ENCODE measurements at regions not wholly inside any gene's neighbourhood (a gene's known extent, or its start where the extent isn't known, plus 50 kb on each side); places are given as distances from the start of the nearest gene placed in this dataset.
"Not testable (repeated sequence)": the region's sequence is repeated elsewhere in the genome, so short reads cannot be mapped to it uniquely, and the experiment has no call there.

DNA sequence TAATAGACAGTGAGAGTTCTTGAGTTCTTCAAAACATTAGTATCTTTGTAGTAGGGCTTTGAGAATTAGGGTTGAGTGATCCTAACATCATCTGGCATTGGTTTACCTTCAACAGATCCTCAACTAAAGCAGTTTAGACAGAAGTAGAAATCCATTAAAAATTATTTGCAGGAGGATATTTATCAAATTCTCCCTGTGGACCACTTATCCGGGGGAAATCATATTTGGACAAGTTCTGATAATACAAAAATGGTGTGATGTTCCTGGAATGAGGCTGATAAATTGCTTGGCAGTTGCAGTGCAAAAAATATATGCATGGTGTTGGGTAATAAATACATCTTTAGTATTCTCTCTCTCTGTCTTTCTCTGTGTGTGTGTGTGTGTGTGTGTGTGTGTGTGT, 115.1 kb upstream of the CHODL start:
- intact Hi-C loops (cut with micrococcal nuclease) = no loop called here
- no peak for ATAC-seq
- Mint-ChIP-seq H3K4me1 (no peaks in the 10 kb centered on the region), H3K36me3 (no peaks in the 10 kb centered on the region), H3K27ac (no peak overlapping the region), H3K27me3 (no peaks in the 10 kb centered on the region), H3K4me3 (no peak overlapping the region), H3K9me3 (peaks cover 0 to 8% (median 2%) of the 10 kb centered on the region in 11 donors)
- CTCF ChIA-PET = no interaction called here
- Histone ChIP-seq H3K4me3 (ENCODE audit: low read length) (no peak overlapping the region), H3K27ac (ENCODE audit: low read depth, low read length) (no peak overlapping the region), H3K9me3 (ENCODE audit: control insufficient read depth in 2 of 3, low read length in 3 of 3) (no peaks in the 10 kb centered on the region), H3K27me3 (ENCODE audit: control insufficient read depth in 2 of 2, insufficient read depth in 2 of 2, low read length in 2 of 2) (no peaks in the 10 kb centered on the region), H3K36me3 (ENCODE audit: control insufficient read depth in 2 of 3, insufficient read depth in 3 of 3, low read length in 3 of 3) (no peaks in the 10 kb centered on the region), H3K4me1 (ENCODE audit: control insufficient read depth in 2 of 2, insufficient read depth in 2 of 2, low read length in 2 of 2) (no peaks in the 10 kb centered on the region)
- POLR2A ChIA-PET = no interaction called here
- no peak for DNase-seq

DNA sequence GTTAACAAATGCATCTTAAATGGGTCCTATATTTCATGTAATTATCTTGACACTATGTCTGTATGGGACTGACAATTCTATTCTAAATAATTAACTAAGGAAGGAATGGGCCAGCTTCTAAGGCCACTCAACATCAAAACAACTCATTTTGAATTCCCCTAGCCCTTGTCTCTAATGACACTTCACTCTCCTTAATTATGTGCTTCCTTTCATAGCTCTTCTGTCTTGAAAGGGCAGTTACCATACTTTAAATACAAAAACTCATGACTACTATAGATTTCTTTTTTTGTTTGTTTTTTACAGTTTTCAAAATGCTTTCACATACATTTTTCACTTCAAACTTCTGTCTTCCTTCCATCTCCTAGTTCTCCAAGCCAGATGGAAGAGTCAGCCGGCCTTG, 126.1 kb upstream of the CHODL start:
- no peak for DNase-seq
- no peak overlapping the region for H3K4me3 ChIP-seq (ENCODE audit: low read length)
- no peaks in the 10 kb centered on the region for H3K36me3 ChIP-seq (ENCODE audit: control insufficient read depth in 2 of 3, insufficient read depth in 3 of 3, low read length in 3 of 3)
- no peaks in the 10 kb centered on the region for H3K9me3 ChIP-seq (ENCODE audit: control insufficient read depth in 2 of 3, low read length in 3 of 3)
- Mint-ChIP-seq H3K27me3 (no peaks in the 10 kb centered on the region), H3K36me3 (no peaks in the 10 kb centered on the region), H3K27ac (no peak overlapping the region), H3K4me1 (no peaks in the 10 kb centered on the region), H3K4me3 (no peak overlapping the region), H3K9me3 (peaks cover 0 to 11% (median 2%) of the 10 kb centered on the region in 11 donors)
- H3K27me3 ChIP-seq (ENCODE audit: control insufficient read depth in 2 of 2, insufficient read depth in 2 of 2, low read length in 2 of 2) = no peaks in the 10 kb centered on the region
- ChIA-PET CTCF (no interaction called here), POLR2A (no interaction called here)
- H3K27ac ChIP-seq (ENCODE audit: low read depth, low read length) = no peak overlapping the region
- no peaks in the 10 kb centered on the region for H3K4me1 ChIP-seq (ENCODE audit: control insufficient read depth in 2 of 2, insufficient read depth in 2 of 2, low read length in 2 of 2)
- ATAC-seq = no peak
- intact Hi-C loops (cut with micrococcal nuclease) = no loop called here

DNA sequence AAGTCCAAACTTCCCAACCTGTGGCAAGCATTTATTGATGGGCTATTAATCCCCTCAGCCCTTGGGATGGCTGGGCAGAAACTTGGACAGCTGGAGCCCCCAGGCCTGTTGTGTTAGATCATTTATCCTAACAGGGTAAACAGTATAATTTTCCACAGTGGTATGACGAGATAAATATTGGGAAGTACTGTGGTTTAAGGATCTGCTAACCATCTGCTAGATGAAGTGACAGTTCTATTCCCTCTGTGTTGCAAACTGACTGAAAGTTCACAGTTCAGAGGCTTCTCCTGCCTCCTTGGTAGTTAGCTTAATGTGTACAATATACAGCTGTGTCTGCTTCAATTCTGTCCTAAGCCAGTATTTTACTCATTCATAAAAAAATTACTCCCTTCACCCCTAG, 127.5 kb upstream of the CHODL start:
- Mint-ChIP-seq H3K36me3 (no peaks in the 10 kb centered on the region), H3K27ac (no peak overlapping the region), H3K27me3 (no peaks in the 10 kb centered on the region), H3K9me3 (peaks cover 0 to 18% (median 4%) of the 10 kb centered on the region in 11 donors), H3K4me1 (no peaks in the 10 kb centered on the region), H3K4me3 (no peak overlapping the region)
- H3K4me3 ChIP-seq (ENCODE audit: low read length) = no peak overlapping the region
- H3K4me1 ChIP-seq (ENCODE audit: control insufficient read depth in 2 of 2, insufficient read depth in 2 of 2, low read length in 2 of 2) = no peaks in the 10 kb centered on the region
- ATAC-seq (no peak), DNase-seq (no peak)
- H3K36me3 ChIP-seq (ENCODE audit: control insufficient read depth in 2 of 3, insufficient read depth in 3 of 3, low read length in 3 of 3) = no peaks in the 10 kb centered on the region
- intact Hi-C loops (cut with micrococcal nuclease) = no loop called here
- no peak overlapping the region for H3K27ac ChIP-seq (ENCODE audit: low read depth, low read length)
- no peaks in the 10 kb centered on the region for H3K27me3 ChIP-seq (ENCODE audit: control insufficient read depth in 2 of 2, insufficient read depth in 2 of 2, low read length in 2 of 2)
- POLR2A ChIA-PET = no interaction called here
- CTCF ChIA-PET = no interaction called here
- no peaks in the 10 kb centered on the region for H3K9me3 ChIP-seq (ENCODE audit: control insufficient read depth in 2 of 3, low read length in 3 of 3)

GRCh38 chr21:18114810-18115209, 129.8 kb upstream of the CHODL start:
- CTCF ChIA-PET = no interaction called here
- Histone ChIP-seq H3K27ac (ENCODE audit: low read depth, low read length) (no peak overlapping the region), H3K27me3 (ENCODE audit: control insufficient read depth in 2 of 2, insufficient read depth in 2 of 2, low read length in 2 of 2) (no peaks in the 10 kb centered on the region), H3K4me1 (ENCODE audit: control insufficient read depth in 2 of 2, insufficient read depth in 2 of 2, low read length in 2 of 2) (no peaks in the 10 kb centered on the region), H3K9me3 (ENCODE audit: control insufficient read depth in 2 of 3, low read length in 3 of 3) (no peaks in the 10 kb centered on the region), H3K36me3 (ENCODE audit: control insufficient read depth in 2 of 3, insufficient read depth in 3 of 3, low read length in 3 of 3) (no peaks in the 10 kb centered on the region), H3K4me3 (ENCODE audit: low read length) (no peak overlapping the region)
- ATAC-seq = no peak
- H3K9me3 Mint-ChIP-seq = peaks cover 0 to 13% (median 6%) of the 10 kb centered on the region in 11 donors
- DNase-seq = no peak
- H3K4me3 Mint-ChIP-seq = no peak overlapping the region
- no peaks in the 10 kb centered on the region for H3K4me1 Mint-ChIP-seq
- intact Hi-C loops (cut with micrococcal nuclease) = no loop called here
- H3K27ac Mint-ChIP-seq = no peak overlapping the region
- no peaks in the 10 kb centered on the region for H3K27me3 Mint-ChIP-seq
- POLR2A ChIA-PET = no interaction called here
- no peaks in the 10 kb centered on the region for H3K36me3 Mint-ChIP-seq

- ChIA-PET CTCF (no interaction called here), POLR2A (no interaction called here)
- H3K4me3 Mint-ChIP-seq = no peak overlapping the region
- H3K36me3 Mint-ChIP-seq = no peaks in the 10 kb centered on the region
- Histone ChIP-seq H3K4me1 (ENCODE audit: control insufficient read depth in 2 of 2, insufficient read depth in 2 of 2, low read length in 2 of 2) (no peaks in the 10 kb centered on the region), H3K27ac (ENCODE audit: low read depth, low read length) (no peak overlapping the region), H3K9me3 (ENCODE audit: control insufficient read depth in 2 of 3, low read length in 3 of 3) (no peaks in the 10 kb centered on the region), H3K36me3 (ENCODE audit: control insufficient read depth in 2 of 3, insufficient read depth in 3 of 3, low read length in 3 of 3) (no peaks in the 10 kb centered on the region), H3K27me3 (ENCODE audit: control insufficient read depth in 2 of 2, insufficient read depth in 2 of 2, low read length in 2 of 2) (no peaks in the 10 kb centered on the region), H3K4me3 (ENCODE audit: low read length) (no peak overlapping the region)
- H3K27ac Mint-ChIP-seq = no peak overlapping the region
- H3K4me1 Mint-ChIP-seq = no peaks in the 10 kb centered on the region
- peaks cover 2 to 12% (median 4%) of the 10 kb centered on the region in 11 donors for H3K9me3 Mint-ChIP-seq
- intact Hi-C loops (cut with micrococcal nuclease) = no loop called here
- no peak for DNase-seq
- H3K27me3 Mint-ChIP-seq = no peaks in the 10 kb centered on the region
- ATAC-seq = no peak
These were observed 139.8 kb upstream of the CHODL start for GRCh38 chr21:18104802-18105201.

DNA sequence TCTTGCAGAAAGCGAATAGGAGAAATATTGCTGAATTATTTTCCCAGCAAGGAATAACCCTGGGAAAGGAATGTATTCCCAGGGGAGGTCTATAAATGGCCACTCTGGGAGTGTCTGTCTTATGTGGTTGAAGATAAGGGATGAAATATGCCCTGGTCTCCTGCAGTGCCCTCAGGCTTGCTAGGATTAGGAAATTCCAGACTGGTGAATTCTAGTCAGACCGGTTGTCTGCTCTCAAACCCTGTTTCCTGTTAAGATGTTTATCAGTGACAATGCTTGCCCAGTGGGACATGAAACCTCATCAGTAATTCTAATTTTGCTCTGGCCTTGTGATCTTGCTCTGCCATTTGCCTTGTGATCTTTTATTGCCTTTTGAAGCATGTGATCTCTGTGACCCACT, 148.2 kb upstream of the CHODL start:
- H3K4me3 Mint-ChIP-seq; H3K27ac Mint-ChIP-seq; ATAC-seq; CTCF ChIA-PET; H3K36me3 Mint-ChIP-seq; H3K4me1 Mint-ChIP-seq; H3K27me3 ChIP-seq (ENCODE audit: control insufficient read depth in 2 of 2, insufficient read depth in 2 of 2, low read length in 2 of 2); intact Hi-C loops (cut with micrococcal nuclease); DNase-seq; H3K36me3 ChIP-seq (ENCODE audit: control insufficient read depth in 2 of 3, insufficient read depth in 3 of 3, low read length in 3 of 3); H3K9me3 ChIP-seq (ENCODE audit: control insufficient read depth in 2 of 3, low read length in 3 of 3); H3K27me3 Mint-ChIP-seq; H3K4me1 ChIP-seq (ENCODE audit: control insufficient read depth in 2 of 2, insufficient read depth in 2 of 2, low read length in 2 of 2); H3K4me3 ChIP-seq (ENCODE audit: low read length); POLR2A ChIA-PET; H3K27ac ChIP-seq (ENCODE audit: low read depth, low read length): not testable (repeated sequence)
- peaks cover 12 to 75% (median 41%) of the 10 kb centered on the region in 11 donors for H3K9me3 Mint-ChIP-seq

- Mint-ChIP-seq H3K36me3 (no peaks in the 10 kb centered on the region), H3K27ac (no peak overlapping the region), H3K4me1 (no peaks in the 10 kb centered on the region), H3K27me3 (peaks cover 0 to 12% (median 6%) of the 10 kb centered on the region in 5 donors), H3K9me3 (peaks cover 3 to 75% (median 34%) of the 10 kb centered on the region in 11 donors), H3K4me3 (no peak overlapping the region)
- ChIA-PET CTCF (no interaction called here), POLR2A (no interaction called here)
- DNase-seq = no peak
- intact Hi-C loops (cut with micrococcal nuclease) = no loop called here
- no peak overlapping the region for H3K4me3 ChIP-seq (ENCODE audit: low read length)
- peaks cover 0 to 13% (median 0%) of the 10 kb centered on the region in 3 experiments for H3K9me3 ChIP-seq (ENCODE audit: control insufficient read depth in 2 of 3, low read length in 3 of 3)
- H3K36me3 ChIP-seq (ENCODE audit: control insufficient read depth in 2 of 3, insufficient read depth in 3 of 3, low read length in 3 of 3) = no peaks in the 10 kb centered on the region
- no peak for ATAC-seq
- H3K27me3 ChIP-seq (ENCODE audit: control insufficient read depth in 2 of 2, insufficient read depth in 2 of 2, low read length in 2 of 2) = no peaks in the 10 kb centered on the region
- H3K27ac ChIP-seq (ENCODE audit: low read depth, low read length) = no peak overlapping the region
- no peaks in the 10 kb centered on the region for H3K4me1 ChIP-seq (ENCODE audit: control insufficient read depth in 2 of 2, insufficient read depth in 2 of 2, low read length in 2 of 2)
These were observed 154.8 kb upstream of the CHODL start for GRCh38 chr21:18089786-18090185.
